A549 (cell line): ENCODE measurements at regions not wholly inside any gene's neighbourhood (a gene's known extent, or its start where the extent isn't known, plus 50 kb on each side); places are given as distances from the start of the nearest gene placed in this dataset.

Experiments used
- CBX8 ChIP-seq: fragments of 200-600 bp; sonication (generic); IDR thresholded peaks from 2 replicates; pipeline ENCODE4 v1.6.1; 2016
- EP300 ChIP-seq, 2 experiments: fragments of >200 bp; sonication (Bioruptor Twin); formaldehyde crosslinking; IDR thresholded peaks; 2 replicates in 1 of 2; 3 replicates in 1 of 2; pipeline ENCODE4 v1.6.1; 2016 to 2017
- POLR2A ChIP-seq: IDR thresholded peaks from 2 replicates; pipeline ENCODE4 v1.6.1; 2012; ENCODE audit warnings: mild to moderate bottlenecking, low read length
- SMC3 ChIP-seq: fragments of >200 bp; sonication (Bioruptor Twin); formaldehyde crosslinking; IDR thresholded peaks from 3 replicates; pipeline ENCODE4 v1.6.1; 2018; ENCODE audit warnings: inconsistent platforms
- ZFP36 ChIP-seq: fragments of 450-650 bp; IDR thresholded peaks from 2 replicates; pipeline ENCODE4 v1.6.1; 2014; ENCODE audit warnings: borderline replicate concordance; ENCODE audit not compliant: partially characterized antibody
- TF ChIP-seq, protein P1 (sequence below): fragments of 200-600 bp; sonication (generic); IDR thresholded peaks from 2 replicates; pipeline ENCODE4 v1.6.1; 2016; ENCODE audit warnings: antibody characterized with exemption, mild to moderate bottlenecking, moderate library complexity
- TF ChIP-seq, protein P2 (sequence below): fragments of >200 bp; sonication (Bioruptor Twin); formaldehyde crosslinking; IDR thresholded peaks from 3 replicates; pipeline ENCODE4 v1.5.1; 2016
- TF ChIP-seq, protein P3 (sequence below): fragments of >200 bp; sonication (Bioruptor Twin); formaldehyde crosslinking; IDR thresholded peaks from 3 replicates; pipeline ENCODE4 v1.6.1; 2016

DNA sequence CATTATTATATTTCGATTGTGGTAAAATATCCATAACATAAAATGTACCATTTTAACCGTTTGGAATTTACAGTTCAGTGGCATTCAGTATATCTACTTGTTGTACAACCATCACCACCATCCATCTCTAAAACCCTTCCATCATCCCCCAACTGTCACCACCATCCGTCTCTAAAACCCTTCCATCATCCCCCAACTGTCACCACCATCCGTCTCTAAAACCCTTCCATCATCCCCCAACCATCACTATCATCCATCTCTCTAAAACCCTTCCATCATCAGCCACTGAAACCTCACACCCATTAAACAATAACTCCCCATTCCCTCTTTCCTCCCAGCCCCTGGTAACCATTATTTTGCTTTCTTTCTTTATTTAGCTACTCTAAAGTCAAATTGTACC lies 144.2 kb upstream of the EEA1 start:
- TF ChIP-seq, protein P1, sequence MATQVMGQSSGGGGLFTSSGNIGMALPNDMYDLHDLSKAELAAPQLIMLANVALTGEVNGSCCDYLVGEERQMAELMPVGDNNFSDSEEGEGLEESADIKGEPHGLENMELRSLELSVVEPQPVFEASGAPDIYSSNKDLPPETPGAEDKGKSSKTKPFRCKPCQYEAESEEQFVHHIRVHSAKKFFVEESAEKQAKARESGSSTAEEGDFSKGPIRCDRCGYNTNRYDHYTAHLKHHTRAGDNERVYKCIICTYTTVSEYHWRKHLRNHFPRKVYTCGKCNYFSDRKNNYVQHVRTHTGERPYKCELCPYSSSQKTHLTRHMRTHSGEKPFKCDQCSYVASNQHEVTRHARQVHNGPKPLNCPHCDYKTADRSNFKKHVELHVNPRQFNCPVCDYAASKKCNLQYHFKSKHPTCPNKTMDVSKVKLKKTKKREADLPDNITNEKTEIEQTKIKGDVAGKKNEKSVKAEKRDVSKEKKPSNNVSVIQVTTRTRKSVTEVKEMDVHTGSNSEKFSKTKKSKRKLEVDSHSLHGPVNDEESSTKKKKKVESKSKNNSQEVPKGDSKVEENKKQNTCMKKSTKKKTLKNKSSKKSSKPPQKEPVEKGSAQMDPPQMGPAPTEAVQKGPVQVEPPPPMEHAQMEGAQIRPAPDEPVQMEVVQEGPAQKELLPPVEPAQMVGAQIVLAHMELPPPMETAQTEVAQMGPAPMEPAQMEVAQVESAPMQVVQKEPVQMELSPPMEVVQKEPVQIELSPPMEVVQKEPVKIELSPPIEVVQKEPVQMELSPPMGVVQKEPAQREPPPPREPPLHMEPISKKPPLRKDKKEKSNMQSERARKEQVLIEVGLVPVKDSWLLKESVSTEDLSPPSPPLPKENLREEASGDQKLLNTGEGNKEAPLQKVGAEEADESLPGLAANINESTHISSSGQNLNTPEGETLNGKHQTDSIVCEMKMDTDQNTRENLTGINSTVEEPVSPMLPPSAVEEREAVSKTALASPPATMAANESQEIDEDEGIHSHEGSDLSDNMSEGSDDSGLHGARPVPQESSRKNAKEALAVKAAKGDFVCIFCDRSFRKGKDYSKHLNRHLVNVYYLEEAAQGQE: no peak
- no peak for TF ChIP-seq POLR2A
- TF ChIP-seq, protein P2, sequence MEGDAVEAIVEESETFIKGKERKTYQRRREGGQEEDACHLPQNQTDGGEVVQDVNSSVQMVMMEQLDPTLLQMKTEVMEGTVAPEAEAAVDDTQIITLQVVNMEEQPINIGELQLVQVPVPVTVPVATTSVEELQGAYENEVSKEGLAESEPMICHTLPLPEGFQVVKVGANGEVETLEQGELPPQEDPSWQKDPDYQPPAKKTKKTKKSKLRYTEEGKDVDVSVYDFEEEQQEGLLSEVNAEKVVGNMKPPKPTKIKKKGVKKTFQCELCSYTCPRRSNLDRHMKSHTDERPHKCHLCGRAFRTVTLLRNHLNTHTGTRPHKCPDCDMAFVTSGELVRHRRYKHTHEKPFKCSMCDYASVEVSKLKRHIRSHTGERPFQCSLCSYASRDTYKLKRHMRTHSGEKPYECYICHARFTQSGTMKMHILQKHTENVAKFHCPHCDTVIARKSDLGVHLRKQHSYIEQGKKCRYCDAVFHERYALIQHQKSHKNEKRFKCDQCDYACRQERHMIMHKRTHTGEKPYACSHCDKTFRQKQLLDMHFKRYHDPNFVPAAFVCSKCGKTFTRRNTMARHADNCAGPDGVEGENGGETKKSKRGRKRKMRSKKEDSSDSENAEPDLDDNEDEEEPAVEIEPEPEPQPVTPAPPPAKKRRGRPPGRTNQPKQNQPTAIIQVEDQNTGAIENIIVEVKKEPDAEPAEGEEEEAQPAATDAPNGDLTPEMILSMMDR: no peak
- TF ChIP-seq EP300 (IDR thresholded peaks at IDR 0.05): no peak
- TF ChIP-seq ZFP36: no peak
- no peak for TF ChIP-seq CBX8
- no peak for TF ChIP-seq SMC3
- TF ChIP-seq, protein P3, sequence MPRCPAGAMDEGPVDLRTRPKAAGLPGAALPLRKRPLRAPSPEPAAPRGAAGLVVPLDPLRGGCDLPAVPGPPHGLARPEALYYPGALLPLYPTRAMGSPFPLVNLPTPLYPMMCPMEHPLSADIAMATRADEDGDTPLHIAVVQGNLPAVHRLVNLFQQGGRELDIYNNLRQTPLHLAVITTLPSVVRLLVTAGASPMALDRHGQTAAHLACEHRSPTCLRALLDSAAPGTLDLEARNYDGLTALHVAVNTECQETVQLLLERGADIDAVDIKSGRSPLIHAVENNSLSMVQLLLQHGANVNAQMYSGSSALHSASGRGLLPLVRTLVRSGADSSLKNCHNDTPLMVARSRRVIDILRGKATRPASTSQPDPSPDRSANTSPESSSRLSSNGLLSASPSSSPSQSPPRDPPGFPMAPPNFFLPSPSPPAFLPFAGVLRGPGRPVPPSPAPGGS: no peak
